SK-N-SH (cell line): ENCODE measurements at regions not wholly inside any gene's neighbourhood (a gene's known extent, or its start where the extent isn't known, plus 50 kb on each side); places are given as distances from the start of the nearest gene placed in this dataset.

Source experiments
- CTCF ChIA-PET: fragments of 300-600, 350-600 bp; formaldehyde crosslinking; extraction: SDS; loops from one replicate; lab custom pipeline; 2021; lab: Yijun Ruan, JAX
- POLR2A ChIA-PET: fragments of 350-600 bp; sonication (Branson Sonifier 250); formaldehyde crosslinking; extraction: SDS; loops from one replicate; lab custom pipeline; 2020; ENCODE audit warnings: antibody characterized with exemption, inconsistent platforms; lab: Yijun Ruan, JAX
- DNase-seq: peaks from one replicate; pipeline ENCODE4 v3.0.0; 2012
- H2AFZ ChIP-seq: fragments of 200-600 bp; sonication (generic); 2 replicates; pipeline ENCODE4 v1.8.1; 2016; ENCODE audit warnings: antibody characterized with exemption, mild to moderate bottlenecking, low read depth
- H3F3A ChIP-seq: fragments of 200-600 bp; sonication (generic); replicated peaks from 2 replicates; pipeline ENCODE3; 2016; ENCODE audit warnings: antibody characterized with exemption, mild to moderate bottlenecking; ENCODE audit not compliant: insufficient read depth
- H3K27ac ChIP-seq, 2 experiments: fragments of 200-500 bp in 1 of 2; fragments of 200-600 bp in 1 of 2; sonication (Bioruptor generic) in 1 of 2; sonication (generic), shearing (Covaris generic) in 1 of 2; 2 replicates each; pipeline versions ENCODE4 v1.5.1 to v1.6.1; 2014 to 2016; ENCODE audit warnings: low read depth in 2 of 2, inconsistent platforms in 1 of 2, low read length in 1 of 2, mild to moderate bottlenecking in 1 of 2, mixed read lengths in 1 of 2
- H3K27me3 ChIP-seq: fragments of 200-600 bp; sonication (generic), shearing (Covaris generic); 2 replicates; pipeline ENCODE4 v1.6.1; 2016; ENCODE audit warnings: mixed run types; ENCODE audit not compliant: insufficient read depth
- H3K36me3 ChIP-seq, 2 experiments: fragments of 200-500 bp in 1 of 2; fragments of 200-600 bp in 1 of 2; sonication (Bioruptor generic) in 1 of 2; sonication (generic) in 1 of 2; replicated peaks in 1 of 2; 2 replicates each; pipeline versions ENCODE3 to v1.5.1; 2014 to 2016; ENCODE audit warnings: low read length in 1 of 2, mild to moderate bottlenecking in 1 of 2; ENCODE audit not compliant: insufficient read depth in 2 of 2, control insufficient read depth in 1 of 2
- H3K4me1 ChIP-seq, 2 experiments: fragments of 200-500 bp in 1 of 2; fragments of 200-600 bp in 1 of 2; sonication (Bioruptor generic) in 1 of 2; sonication (generic), shearing (Covaris generic) in 1 of 2; 2 replicates each; pipeline versions ENCODE4 v1.5.1 to v1.6.1; 2014 to 2016; ENCODE audit warnings: low read depth in 1 of 2, low read length in 1 of 2, mixed run types in 1 of 2; ENCODE audit not compliant: insufficient read depth in 2 of 2, control insufficient read depth in 1 of 2
- H3K4me2 ChIP-seq: fragments of 200-600 bp; sonication (generic), shearing (Covaris generic); 2 replicates; pipeline ENCODE4 v1.6.1; 2017; ENCODE audit warnings: mixed run types
- H3K4me3 ChIP-seq, 2 experiments: fragments of 200-500 bp in 1 of 2; fragments of 200-600 bp in 1 of 2; sonication (Bioruptor generic) in 1 of 2; sonication (generic), shearing (Covaris generic) in 1 of 2; 2 replicates each; pipeline versions ENCODE4 v1.5.1 to v1.8.1; 2014 to 2016; ENCODE audit warnings: low read depth in 2 of 2, inconsistent platforms in 1 of 2, low read length in 1 of 2, mild to moderate bottlenecking in 1 of 2, mixed read lengths in 1 of 2, moderate library complexity in 1 of 2
- H3K79me2 ChIP-seq: fragments of 200-600 bp; sonication (generic); 2 replicates; pipeline ENCODE4 v1.8.1; 2017; ENCODE audit warnings: mild to moderate bottlenecking; ENCODE audit not compliant: insufficient read depth
- H3K9ac ChIP-seq: fragments of 200-600 bp; sonication (generic); 2 replicates; pipeline ENCODE4 v1.6.1; 2017; ENCODE audit warnings: mixed run types
- H3K9me2 ChIP-seq: fragments of 200-600 bp; sonication (generic); 2 replicates; pipeline ENCODE4 v1.6.1; 2017; ENCODE audit warnings: mixed run types
- H3K9me3 ChIP-seq: fragments of 200-600 bp; sonication (generic); 2 replicates; pipeline ENCODE4 v1.6.1; 2017; ENCODE audit warnings: mixed run types, mild to moderate bottlenecking, moderate library complexity
- H4K20me1 ChIP-seq: fragments of 200-600 bp; sonication (generic); 2 replicates; pipeline ENCODE4 v1.6.1; 2017; ENCODE audit warnings: mild to moderate bottlenecking, mixed run types; ENCODE audit not compliant: insufficient read depth
- ELF1 ChIP-seq: IDR thresholded peaks from 2 replicates; pipeline ENCODE4 v1.4.0; 2012
- EZH2phosphoT487 ChIP-seq: fragments of 200-600 bp; sonication (generic); IDR thresholded peaks from 2 replicates; pipeline ENCODE4 v1.6.1; 2017; ENCODE audit warnings: low read depth, mixed run types, mild to moderate bottlenecking, antibody characterized with exemption, moderate library complexity, borderline replicate concordance
- FOSL2 ChIP-seq: IDR thresholded peaks from 2 replicates; pipeline ENCODE4 v1.4.0; 2012; ENCODE audit warnings: low read depth, mild to moderate bottlenecking, moderate library complexity, borderline replicate concordance
- FOXJ3 ChIP-seq: sonication (generic); formaldehyde crosslinking; IDR thresholded peaks from 2 replicates; pipeline ENCODE4 v1.5.1; 2020; ENCODE audit warnings: mild to moderate bottlenecking, missing genetic modification reagents
- FOXM1 ChIP-seq: IDR thresholded peaks from 2 replicates; pipeline ENCODE4 v1.4.0; 2012; ENCODE audit warnings: low read depth, mild to moderate bottlenecking
- GABPA ChIP-seq: IDR thresholded peaks from 2 replicates; pipeline ENCODE4 v1.4.0; 2012; ENCODE audit warnings: low read depth, mild to moderate bottlenecking
- JUND ChIP-seq: IDR thresholded peaks from 2 replicates; pipeline ENCODE4 v1.4.0; 2012
- MAX ChIP-seq: IDR thresholded peaks from 2 replicates; pipeline ENCODE4 v1.4.0; 2012; ENCODE audit warnings: low read depth
- MEF2A ChIP-seq: IDR thresholded peaks from 2 replicates; pipeline ENCODE4 v1.4.0; 2012; ENCODE audit warnings: low read depth, borderline replicate concordance
- NFIC ChIP-seq: IDR thresholded peaks from 2 replicates; pipeline ENCODE4 v1.4.0; 2012; ENCODE audit warnings: borderline replicate concordance
- PBX3 ChIP-seq: IDR thresholded peaks from 2 replicates; pipeline ENCODE4; 2012
- POLR2AphosphoS5 ChIP-seq: IDR thresholded peaks from 2 replicates; pipeline ENCODE4 v1.6.1; 2012; ENCODE audit warnings: low read depth, low read length
- RAD21 ChIP-seq: IDR thresholded peaks from 2 replicates; pipeline ENCODE4 v1.6.1; 2012; ENCODE audit warnings: mild to moderate bottlenecking, low read length
- RCOR1 ChIP-seq: fragments of 150-350 bp; IDR thresholded peaks from 2 replicates; pipeline ENCODE4 v1.6.1; 2017; ENCODE audit warnings: antibody characterized with exemption, low read length
- RFX5 ChIP-seq: IDR thresholded peaks from 2 replicates; pipeline ENCODE4 v1.6.1; 2012; ENCODE audit warnings: mild to moderate bottlenecking, improper control_type of control experiment, low read length
- SIN3A ChIP-seq: IDR thresholded peaks from 2 replicates; pipeline ENCODE4 v1.6.1; 2012; ENCODE audit warnings: low read depth, mild to moderate bottlenecking, low read length, moderate library complexity, borderline replicate concordance
- SMC3 ChIP-seq: IDR thresholded peaks from 2 replicates; pipeline ENCODE4 v1.6.1; 2012; ENCODE audit warnings: low read depth, low read length, improper control_type of control experiment
- TAF1 ChIP-seq: IDR thresholded peaks from 2 replicates; pipeline ENCODE4 v1.6.1; 2012; ENCODE audit warnings: low read depth, mild to moderate bottlenecking, low read length, moderate library complexity, borderline replicate concordance
- TCF12 ChIP-seq: IDR thresholded peaks from 2 replicates; pipeline ENCODE4 v1.4.0; 2012
- TEAD4 ChIP-seq: IDR thresholded peaks from 2 replicates; pipeline ENCODE4 v1.4.0; 2012; ENCODE audit warnings: mild to moderate bottlenecking, borderline replicate concordance; ENCODE audit not compliant: insufficient read depth
- USF2 ChIP-seq: fragments of 150-350 bp; IDR thresholded peaks from 2 replicates; pipeline ENCODE4 v1.6.1; 2017; ENCODE audit warnings: antibody characterized with exemption, low read length, low read depth, borderline replicate concordance
- YY1 ChIP-seq: IDR thresholded peaks from 2 replicates; pipeline ENCODE4 v1.4.0; 2012; ENCODE audit warnings: low read depth, mild to moderate bottlenecking
- ZBTB33 ChIP-seq: IDR thresholded peaks from 2 replicates; pipeline ENCODE4 v1.4.0; 2012; ENCODE audit warnings: low read depth, borderline replicate concordance
- WGBS: methylation state at CpG from one replicate; pipeline ENCODE4 v1.1.6; 2017; ENCODE audit warnings: low lambda C conversion rate; 5-methylcytosine and 5-hydroxymethylcytosine counted together

- H3K4me2 ChIP-seq = no peak overlapping the region
- 35% methylated on average over 4 of the region's 8 CpGs for WGBS
- H2AFZ ChIP-seq = no peak overlapping the region
- no peaks in the 10 kb centered on the region for H4K20me1 ChIP-seq
- no peaks in the 10 kb centered on the region for H3K27me3 ChIP-seq
- no peak overlapping the region for H3K9ac ChIP-seq
- TF ChIP-seq YY1 (no peak), TEAD4 (no peak), NFIC (no peak), GABPA (no peak), FOSL2 (no peak), TCF12 (no peak), ZBTB33 (no peak), RCOR1 (no peak), RFX5 (no peak), RAD21 (no peak), FOXJ3 (CRISPR knock-in tag) (no peak), SMC3 (no peak), MEF2A (no peak), POLR2AphosphoS5 (no peak)
- ChIA-PET POLR2A (no interaction called here), CTCF (no interaction called here)
- H3K9me3 ChIP-seq = no peaks in the 10 kb centered on the region
- no peaks in the 10 kb centered on the region for H3K79me2 ChIP-seq
- no peaks in the 10 kb centered on the region for H3K9me2 ChIP-seq
- H3K27ac ChIP-seq = no peak overlapping the region
- no peaks in the 10 kb centered on the region for H3K36me3 ChIP-seq
- no peak overlapping the region for H3K4me3 ChIP-seq
- no peaks in the 10 kb centered on the region for H3K4me1 ChIP-seq
- H3F3A ChIP-seq = no peaks in the 10 kb centered on the region
- DNase-seq = no peak
These were observed 610.4 kb upstream of the SLITRK6 start for GRCh38 chr13:86409466-86410241.

GRCh38 chr13:86425170-86425815, 626.1 kb upstream of the SLITRK6 start:
- no peaks in the 10 kb centered on the region for H3K9me3 ChIP-seq
- no peaks in the 10 kb centered on the region for H3K36me3 ChIP-seq
- no peaks in the 10 kb centered on the region for H3K79me2 ChIP-seq
- ChIA-PET CTCF (no interaction called here), POLR2A (no interaction called here)
- 26% methylated on average over 3 of the region's 3 CpGs for WGBS
- H3F3A ChIP-seq = no peaks in the 10 kb centered on the region
- H3K4me1 ChIP-seq = no peaks in the 10 kb centered on the region
- no peaks in the 10 kb centered on the region for H4K20me1 ChIP-seq
- H2AFZ ChIP-seq = no peak overlapping the region
- H3K4me3 ChIP-seq = no peak overlapping the region
- H3K27ac ChIP-seq = no peak overlapping the region
- H3K9me2 ChIP-seq = no peaks in the 10 kb centered on the region
- H3K27me3 ChIP-seq = no peaks in the 10 kb centered on the region
- H3K4me2 ChIP-seq = no peak overlapping the region
- no peak overlapping the region for H3K9ac ChIP-seq
- DNase-seq = no peak
- TF ChIP-seq ZBTB33 (no peak), RFX5 (no peak), USF2 (no peak), JUND (no peak), TCF12 (no peak), TAF1 (no peak), POLR2AphosphoS5 (no peak), ELF1 (no peak), SIN3A (no peak), EZH2phosphoT487 (no peak), PBX3 (no peak), MAX (no peak), FOXM1 (no peak)
